Brain pericyte (primary cell): ENCODE measurements at regions not wholly inside any gene's neighbourhood (a gene's known extent, or its start where the extent isn't known, plus 50 kb on each side); places are given as distances from the start of the nearest gene placed in this dataset.

Source experiments
- DNase-seq: peaks from one replicate; pipeline ENCODE4 v3.0.0-alpha.2; 2012; ENCODE audit warnings: low read depth, low spot score

DNA sequence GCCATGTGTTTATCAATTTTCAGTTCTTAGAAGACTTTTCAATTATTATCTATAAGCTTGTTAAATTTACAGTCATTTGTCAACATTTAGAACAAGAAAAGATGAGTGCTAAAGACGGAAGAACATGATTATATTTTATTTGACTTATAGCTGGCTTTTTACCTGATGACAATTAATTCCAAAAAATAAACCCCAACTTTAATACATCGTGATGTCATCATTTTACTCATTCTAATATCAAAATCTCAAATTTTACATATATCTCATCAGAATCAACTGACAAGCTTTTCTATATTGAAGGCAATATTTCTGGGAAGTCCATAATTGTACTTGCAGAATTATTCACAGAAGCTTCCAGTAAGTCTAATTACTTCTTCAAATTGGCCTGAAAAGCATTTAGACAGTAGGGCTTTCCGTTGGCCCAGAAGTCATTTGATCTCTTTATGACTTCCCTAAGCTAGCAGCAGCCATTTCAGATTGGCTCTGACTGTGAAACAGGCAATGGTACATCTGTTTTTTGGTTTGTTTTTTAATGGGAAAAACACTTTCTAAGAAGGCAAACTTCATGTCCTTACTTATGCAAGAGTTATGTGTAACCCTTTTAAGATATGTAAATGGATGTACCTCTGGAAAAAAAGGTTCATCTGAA, 234.7 kb upstream of the PLSCR5 start:
- no peak for DNase-seq

DNA sequence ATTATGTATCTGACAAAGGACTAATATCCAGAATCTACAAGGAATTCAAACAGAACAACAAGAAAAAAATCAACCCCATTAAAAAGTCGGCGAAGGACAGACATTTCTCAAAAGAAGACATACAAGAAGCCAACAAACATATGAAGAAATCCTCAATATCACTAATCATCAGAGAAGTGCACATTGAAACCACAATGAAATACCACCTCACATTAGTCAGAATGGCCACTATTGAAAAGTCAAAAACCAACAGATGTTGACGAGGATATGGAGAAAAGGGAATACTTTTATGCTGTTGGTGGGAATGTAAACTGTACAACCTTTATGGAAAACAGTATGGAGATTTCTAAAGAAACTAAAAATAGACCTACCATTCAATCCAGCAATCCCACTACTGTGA, 233.1 kb upstream of the PLSCR5 start:
- no peak for DNase-seq

DNA sequence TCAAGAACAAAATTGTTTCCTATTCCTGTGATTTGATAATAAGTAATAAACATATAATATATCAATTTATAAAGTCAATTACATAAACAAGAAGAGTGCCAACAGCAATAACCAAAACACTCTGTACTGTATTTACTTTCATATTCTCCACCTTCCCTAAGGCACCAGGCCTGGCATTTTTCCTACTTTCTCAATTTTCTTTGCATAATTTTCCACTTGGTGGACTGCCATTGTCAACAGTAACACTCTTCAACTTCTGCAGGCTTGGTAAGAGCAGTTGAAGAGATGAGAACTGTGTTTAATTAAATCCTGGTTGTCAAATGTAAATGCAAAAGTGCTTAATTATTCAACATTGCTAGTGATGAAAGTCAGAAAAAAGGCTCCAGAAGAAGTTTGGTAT, 229.8 kb upstream of the PLSCR5 start:
- no peak for DNase-seq

DNA sequence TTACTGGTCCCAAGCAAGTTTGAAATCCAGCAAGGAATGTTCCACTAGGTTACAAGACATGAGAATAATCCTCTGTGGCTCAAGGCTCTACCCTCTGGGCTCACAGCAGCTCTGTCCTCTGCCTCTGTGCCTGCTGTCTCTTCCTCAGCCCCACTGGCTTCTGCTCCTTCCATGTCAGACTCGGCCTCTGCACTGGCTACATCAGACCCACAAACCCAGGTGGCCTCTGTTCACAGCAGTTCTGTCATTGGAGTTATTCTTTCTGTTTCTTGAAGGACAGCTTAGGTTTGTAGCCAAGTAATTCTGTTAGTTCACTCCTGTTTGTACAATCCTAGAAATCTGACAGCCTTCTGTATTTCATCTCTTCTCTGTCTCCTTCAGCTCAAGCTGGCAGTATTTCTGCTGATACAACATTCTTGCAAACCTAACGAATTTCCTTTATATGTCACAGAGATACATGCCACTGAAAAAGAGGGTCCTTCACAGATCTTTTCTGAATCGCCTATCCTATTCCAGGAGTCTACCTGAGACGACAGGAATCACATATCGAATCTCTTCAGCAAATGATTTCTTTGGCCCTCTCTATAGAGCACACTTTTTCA, 227.8 kb upstream of the PLSCR5 start:
- DNase-seq: no peak

DNA sequence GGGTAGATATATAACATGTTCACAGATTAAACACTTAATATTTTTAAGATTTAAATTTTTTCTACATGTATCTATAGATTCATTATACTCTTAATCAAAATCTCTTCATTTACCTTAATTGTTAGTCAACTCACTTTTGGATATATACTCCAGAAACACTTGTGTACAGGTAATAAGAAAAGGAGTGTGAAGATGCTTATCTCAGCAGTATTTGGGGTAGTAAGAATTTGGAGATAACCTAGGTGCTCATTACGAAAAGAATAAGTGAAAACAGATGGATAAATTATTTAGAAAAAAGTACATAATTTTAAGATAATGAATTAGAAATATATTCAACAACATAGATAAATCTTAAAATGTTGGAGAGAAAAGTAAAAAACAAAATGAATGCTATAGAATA, 226.5 kb upstream of the PLSCR5 start:
- DNase-seq: no peak

DNA sequence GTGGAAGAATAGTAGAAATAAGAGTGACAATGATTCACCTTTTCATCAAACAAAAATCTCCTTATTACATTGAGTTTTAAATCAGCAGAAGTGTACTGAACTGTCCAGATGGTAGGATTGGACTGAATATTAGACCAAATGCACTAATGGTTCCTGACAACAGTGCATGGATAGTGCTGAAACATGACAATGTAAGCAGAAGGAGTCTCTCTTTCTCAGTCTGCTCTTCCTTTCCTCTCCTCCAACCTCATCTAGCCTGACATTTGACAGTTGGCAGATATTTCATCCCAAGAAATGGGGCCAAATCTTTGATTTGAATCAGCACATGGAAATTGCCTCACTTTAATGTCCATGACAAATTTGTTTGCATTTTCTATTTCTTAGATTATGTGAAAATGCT, 225.1 kb upstream of the PLSCR5 start:
- no peak for DNase-seq

DNA sequence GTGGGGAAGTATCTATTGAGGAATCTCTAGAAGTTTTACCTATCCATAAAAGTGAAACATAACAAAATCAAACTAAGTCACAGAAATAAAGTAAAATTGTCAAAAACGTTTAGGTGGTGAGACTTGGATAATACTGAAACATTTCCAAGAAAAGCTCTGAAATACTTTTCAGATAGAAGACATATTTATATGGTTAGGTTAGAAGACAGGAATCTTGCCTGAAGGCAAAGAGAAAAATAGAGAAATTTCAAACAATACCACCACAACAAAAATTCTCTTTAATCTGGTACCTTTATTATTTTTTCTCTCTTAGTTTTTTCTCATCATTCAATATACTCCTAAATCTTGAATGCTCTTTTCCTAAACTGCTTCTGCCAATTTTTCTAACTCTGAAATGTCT, 222.7 kb upstream of the PLSCR5 start:
- no peak for DNase-seq

DNA sequence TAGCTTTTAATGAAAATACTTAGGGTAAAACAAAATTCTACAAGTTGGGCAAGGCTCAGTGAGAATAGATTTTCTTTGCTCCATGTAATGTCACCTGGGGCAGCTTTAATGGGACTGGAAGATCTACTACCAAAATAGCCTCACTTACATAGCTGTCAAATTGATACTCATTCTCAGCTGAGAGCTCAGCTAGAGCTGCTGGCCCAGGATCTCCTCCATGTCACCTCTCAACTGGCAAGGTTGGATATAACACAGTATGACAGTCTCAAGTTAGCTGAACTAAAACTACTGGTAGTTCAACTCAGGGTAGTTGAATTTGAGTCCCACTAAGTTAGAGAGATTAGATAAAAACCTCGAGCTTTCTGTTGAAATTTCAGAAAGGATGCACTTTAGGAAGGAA, 218.5 kb upstream of the PLSCR5 start:
- no peak for DNase-seq

DNA sequence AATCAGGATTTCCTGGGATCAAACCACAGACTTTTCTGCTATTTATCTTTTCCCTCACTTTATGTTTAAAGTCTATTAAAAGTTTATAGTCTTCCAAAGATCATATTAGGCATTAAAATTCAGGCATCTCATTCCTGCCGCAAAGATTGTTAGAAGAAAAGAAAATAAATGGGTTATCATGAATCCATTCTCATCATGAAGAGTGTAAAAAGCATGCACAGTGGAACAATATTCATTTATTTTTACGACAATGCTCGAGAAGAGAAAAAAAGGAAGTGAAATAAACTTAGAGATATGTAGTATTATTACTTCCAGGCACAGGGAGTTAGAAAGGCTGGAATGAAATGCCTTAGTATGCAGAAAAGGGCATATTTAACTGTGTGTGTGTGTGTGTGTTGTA, 213.7 kb upstream of the PLSCR5 start:
- no peak for DNase-seq

DNA sequence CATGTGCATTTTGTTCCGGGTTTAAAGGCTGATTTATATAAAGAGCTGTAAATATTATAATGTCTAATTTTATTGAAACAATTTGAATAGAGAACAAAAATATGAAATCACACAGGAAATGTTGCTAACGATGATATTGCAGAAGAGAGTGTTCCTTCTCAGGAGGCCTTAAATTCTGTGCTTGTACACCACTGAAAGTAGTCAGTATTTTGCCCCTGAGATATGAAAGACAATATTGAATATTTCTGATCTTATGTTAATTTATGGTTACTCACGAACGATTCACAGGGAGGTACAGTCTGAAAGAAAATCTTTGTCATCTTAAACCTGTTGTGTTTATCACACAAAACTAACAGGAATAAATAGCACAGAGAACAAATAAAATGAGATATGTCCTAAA, 213.2 kb upstream of the PLSCR5 start:
- DNase-seq: no peak

DNA sequence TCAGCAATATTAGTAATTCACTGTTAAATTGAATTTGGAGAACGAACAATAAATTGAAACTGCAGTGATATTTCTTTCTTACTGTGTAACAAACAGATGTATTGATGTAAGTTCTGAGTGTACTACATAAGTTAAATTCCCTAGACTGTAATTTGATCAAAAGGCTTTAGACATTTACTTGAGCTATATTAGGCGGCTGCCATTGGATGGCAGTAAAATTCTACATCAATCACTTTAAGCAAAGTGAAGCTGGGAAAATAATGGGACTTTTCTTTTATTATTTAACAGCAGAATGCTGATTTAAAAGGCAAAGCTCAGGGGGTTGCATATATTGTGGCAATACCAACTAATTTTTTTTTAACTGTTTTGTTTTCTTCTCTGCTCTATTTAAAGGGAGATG, 212.6 kb upstream of the PLSCR5 start:
- DNase-seq: peak; percentile 77

DNA sequence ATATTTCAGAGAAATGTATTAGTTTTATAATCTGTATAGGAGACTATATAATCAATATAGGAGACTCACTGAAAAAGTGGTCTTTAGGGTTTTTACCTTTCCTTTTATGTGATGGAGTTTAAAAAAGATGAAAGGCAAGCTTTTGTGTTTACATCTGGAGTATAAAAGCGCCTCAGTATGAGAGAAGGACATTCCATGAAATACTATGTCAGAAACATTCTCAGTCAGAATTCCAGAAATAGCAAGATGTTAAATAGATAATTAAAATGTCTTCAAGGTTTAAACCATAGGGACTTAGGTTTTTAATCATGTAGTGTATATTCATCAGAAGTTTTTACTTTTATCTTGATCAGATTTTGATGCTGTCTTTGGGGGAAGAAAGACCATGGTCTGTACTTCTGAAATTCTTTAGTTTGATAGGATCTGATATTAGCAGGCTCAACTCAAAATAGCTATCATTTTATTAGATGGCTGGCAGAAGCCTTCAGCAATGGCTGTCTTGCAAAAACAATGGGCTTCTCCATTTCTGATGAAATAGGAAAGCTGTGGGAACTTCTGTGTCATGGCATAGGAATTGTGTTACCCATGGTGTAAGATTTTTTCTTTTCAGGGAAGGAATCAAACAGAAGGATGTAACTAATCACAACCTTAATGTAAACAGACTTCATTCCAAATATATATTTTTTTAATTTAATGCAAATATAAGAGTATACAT, 209.6 kb upstream of the PLSCR5 start:
- DNase-seq: no peak

DNA sequence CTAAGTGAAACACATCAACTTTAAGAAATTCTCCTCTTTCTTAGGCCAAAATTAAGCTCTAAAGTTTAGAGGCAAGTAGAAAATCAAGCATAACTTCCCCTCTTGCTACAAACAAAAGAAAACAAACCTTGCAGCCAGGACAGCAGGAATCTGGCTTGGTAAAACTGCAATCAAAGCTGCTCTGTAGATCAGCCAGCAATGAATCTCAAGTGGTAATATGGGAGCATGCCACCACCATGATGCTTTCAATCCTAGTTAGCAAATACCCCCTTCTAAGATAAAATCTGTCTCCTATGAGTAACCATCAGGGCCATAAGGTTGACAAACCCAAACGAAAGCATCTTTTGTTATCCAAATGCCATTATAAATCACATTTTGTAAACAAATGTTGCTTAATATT, 208.3 kb upstream of the PLSCR5 start:
- DNase-seq: no peak

DNA sequence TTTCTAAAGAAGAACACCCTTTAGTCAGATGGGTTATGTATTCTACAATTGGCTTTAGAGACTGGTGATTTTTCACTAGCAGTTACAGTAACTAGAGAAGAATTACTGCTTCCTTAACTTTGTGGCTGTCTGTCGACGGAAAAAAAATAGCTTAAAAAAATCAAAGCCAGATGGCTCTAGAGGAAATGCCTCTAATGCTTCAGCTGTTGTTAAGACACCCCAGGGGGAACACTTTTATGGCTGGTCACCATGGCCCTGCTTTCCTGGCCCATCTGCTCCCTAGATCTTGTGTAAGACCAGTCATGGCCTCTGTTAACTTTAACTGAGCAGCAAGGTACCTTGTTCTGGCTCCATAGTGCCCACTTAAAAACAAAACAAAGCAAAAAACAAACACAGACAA, 198.6 kb upstream of the PLSCR5 start:
- peak; percentile 91 for DNase-seq

DNA sequence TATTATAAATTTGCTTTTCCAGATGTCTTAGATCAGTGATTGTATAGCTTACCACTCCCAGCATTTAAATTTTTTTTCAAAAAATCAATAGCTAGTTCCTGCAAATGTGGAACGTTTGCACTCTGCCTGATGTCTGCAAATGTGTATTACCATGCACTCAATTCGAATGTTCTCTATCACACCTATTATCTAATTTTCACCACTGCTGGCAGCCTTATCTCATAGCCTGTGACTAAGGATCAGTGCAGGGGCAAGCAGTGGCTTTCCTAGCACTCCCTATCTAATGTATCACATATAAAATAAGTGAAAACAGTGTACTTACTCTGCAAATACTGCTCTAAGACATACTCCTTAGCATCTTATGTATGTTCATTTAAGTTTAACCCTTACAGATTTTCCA, 196.3 kb upstream of the PLSCR5 start:
- no peak for DNase-seq

DNA sequence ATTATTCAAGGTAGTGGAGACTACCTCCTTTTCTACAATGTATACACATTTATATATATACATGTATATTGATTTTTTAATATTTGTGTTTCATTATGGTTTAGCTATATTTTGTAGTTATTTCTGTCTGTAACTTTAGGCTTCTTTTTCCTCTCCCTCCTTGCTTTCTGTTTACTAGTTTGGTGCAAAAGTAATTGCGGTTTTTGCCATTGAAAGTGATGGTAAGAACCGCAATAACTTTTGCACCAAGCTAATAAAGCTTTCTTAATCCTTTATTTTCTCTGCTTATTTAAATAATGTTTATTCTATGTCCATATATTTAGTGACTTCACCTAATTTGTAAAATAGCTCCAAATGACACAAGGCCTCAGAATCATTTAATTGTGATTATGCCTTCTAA, 195.3 kb upstream of the PLSCR5 start:
- no peak for DNase-seq

DNA sequence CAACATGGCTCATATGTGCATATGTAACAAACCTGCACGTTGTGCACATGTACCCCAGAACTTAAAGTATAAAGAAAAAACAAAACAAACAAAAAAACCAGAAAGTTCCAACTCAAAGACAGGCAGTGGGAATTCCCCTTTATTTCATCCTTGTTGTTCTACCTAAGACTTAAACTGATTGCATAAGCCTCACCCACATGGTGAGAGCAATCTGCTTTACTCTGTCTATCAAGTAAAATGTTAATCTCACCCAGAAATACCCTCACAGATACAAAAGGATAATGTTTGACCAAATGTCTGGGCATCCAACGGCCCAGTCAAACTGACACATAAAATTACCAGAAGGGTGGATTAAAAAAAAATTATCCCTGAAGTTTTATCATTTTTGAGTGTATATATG, 190.9 kb upstream of the PLSCR5 start:
- DNase-seq: no peak

DNA sequence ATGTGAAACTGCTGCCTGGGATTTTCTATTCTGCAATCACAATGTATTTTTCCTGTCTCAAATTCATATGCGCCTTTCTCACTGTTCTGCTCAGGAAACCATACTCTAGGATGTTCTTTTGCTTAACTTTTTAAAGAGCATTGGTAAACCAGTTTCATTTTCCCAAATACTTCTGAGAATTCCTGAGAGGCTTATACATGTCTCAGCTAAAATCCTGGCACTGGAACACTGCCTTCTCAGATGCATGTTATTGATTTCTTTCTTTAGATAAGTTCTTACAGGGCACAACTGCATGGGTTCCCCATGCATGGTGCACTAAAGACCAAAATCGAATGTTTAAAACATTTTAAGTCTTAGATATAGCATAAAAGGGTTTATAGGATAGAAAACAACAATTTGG, 178.3 kb upstream of the PLSCR5 start:
- no peak for DNase-seq

DNA sequence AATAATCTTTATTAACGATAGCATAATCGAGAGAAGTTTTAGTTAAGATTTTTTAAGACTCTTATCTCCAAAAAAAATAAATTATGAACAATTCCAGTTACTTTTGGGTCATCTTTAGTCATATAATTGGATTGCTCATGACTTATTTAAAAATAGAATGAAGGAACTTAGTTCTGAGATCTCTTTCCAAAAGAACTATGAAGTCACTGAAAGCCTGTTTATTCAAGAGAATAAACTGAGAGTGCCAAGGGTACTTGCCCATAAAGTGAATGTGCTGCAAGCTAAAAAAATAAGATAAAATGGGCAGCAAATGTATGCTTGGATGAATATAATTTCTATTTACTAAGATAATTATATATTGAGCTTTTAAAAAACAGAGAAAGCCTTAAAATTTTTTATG, 176.5 kb upstream of the PLSCR5 start:
- no peak for DNase-seq

DNA sequence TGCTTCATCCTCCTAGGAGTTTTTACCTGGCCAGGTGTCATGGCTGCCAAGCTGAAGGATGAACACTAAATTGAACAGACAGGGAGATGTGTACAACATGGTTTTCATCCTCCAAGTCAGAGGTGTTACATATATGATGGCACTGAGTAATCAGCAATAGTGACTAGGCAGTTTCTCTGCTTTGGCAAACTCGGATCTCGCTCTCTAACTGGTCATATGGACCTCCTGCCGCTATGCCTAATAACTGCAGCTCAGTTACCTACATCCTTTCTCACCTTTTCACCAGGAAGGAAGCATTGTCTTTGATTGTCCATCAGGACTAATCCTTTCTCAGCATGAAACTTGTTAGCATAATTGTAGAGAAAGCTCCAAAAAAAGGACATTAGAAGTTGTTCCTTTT, 175.9 kb upstream of the PLSCR5 start:
- no peak for DNase-seq

DNA sequence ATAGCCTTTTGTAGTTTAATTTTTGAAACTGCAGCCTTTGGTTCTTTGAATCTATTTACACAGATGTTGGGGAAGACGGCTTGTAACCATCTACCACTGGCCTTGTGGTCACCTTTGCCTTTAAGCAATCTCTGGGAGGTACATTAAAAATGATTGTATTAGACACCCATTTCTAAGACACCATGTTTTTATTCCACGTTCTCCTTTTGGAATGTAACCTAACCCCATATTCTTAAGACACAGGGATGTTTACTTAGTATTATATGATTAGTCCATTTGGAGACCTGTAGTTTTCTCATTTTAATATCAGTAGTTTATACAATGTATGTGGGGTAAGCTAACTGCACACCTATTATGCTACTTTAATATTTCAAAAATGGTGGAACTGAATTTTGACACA, 175.1 kb upstream of the PLSCR5 start:
- DNase-seq: peak; percentile 73

DNA sequence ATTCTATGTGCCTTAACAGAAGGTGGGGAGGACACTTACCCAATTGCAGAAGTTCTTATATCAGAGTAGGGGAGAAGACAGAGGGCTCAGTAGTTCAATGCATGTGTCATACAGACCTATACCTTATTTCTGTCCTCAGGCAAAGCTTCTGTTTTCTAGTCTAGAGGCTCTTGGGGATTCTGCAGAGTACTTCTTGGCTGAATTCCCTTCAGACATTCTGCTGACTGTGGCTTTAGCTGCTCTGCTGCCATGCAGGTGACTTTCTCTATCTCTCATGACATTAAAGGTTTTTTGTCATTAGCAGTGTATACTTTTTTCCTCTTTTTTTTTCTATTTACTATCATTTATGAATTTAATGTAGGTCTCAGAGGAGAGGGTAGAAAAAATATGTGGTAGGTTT, 172.8 kb upstream of the PLSCR5 start:
- DNase-seq: no peak

DNA sequence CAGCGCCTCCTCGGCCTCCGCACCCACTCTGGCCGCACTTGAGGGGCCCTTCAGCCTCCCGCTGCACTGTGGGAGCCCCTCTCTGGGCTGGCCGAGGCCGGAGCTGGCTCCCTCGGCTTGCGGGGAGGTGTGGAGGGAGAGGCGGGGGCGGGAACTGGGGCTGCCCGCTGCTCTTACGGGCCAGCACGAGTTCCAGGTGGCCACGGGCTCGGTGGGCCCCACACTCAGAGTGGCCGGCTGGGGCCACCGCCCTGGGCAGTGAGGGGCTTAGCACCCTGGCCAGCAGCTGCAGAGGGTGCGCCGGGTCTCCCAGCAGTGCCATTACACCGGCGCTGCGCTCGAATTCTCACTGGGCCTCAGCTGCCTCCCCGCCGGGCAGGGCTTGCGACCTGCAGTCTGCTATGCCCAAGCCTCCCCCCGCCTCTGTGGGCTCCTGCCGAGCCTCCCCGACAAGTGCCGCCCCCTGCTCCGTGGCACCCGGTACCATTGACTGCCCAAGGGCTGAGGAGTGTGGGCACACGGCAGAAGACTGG, 167.1 kb upstream of the PLSCR5 start:
- no peak for DNase-seq
